DMS 273 (cell line): ENCODE measurements at regions not wholly inside any gene's neighbourhood (a gene's known extent, or its start where the extent isn't known, plus 50 kb on each side); places are given as distances from the start of the nearest gene placed in this dataset.
A peak's percentile ranks its signal among the peaks of the same experiment; 100 is the strongest.
"Not testable (repeated sequence)": the region's sequence is repeated elsewhere in the genome, so short reads cannot be mapped to it uniquely, and the experiment has no call there.

Source experiments
- DNase-seq: peaks from one replicate; lab custom pipeline; 2025; ENCODE audit not compliant: unreplicated experiment; lab: John Stamatoyannopoulos, UW

- no peak for DNase-seq
These were observed 58.0 kb upstream of the FBXO11 start for GRCh38 chr2:47964277-47964676.

- no peak for DNase-seq
These were observed 58.6 kb upstream of the FBXO11 start for GRCh38 chr2:47964722-47965434.

GRCh38 chr2:47976728-47977127 lies 70.4 kb upstream of the FBXO11 start:
- DNase-seq, result not testable (repeated sequence)

- DNase-seq, result no peak
These were observed 77.7 kb upstream of the FBXO11 start for GRCh38 chr2:47984041-47984440.

GRCh38 chr2:47990503-47990902 lies 84.2 kb upstream of the FBXO11 start:
- DNase-seq, result no peak

- DNase-seq, result no peak
These were observed 86.4 kb upstream of the FBXO11 start for GRCh38 chr2:47992671-47993070.

GRCh38 chr2:47996808-47997207 lies 90.5 kb upstream of the FBXO11 start:
- DNase-seq, result no peak

GRCh38 chr2:47999512-47999911 lies 93.2 kb upstream of the FBXO11 start:
- DNase-seq, result no peak

- no peak for DNase-seq
These were observed 95.2 kb upstream of the FBXO11 start for GRCh38 chr2:48001498-48001897.

GRCh38 chr2:48006094-48006493 lies 99.8 kb upstream of the FBXO11 start:
- no peak for DNase-seq

- DNase-seq, result no peak
These were observed 101.5 kb upstream of the FBXO11 start for GRCh38 chr2:48007699-48008268.

GRCh38 chr2:48009256-48009655 lies 103.0 kb upstream of the FBXO11 start:
- DNase-seq, result no peak

GRCh38 chr2:48015421-48015820 lies 109.1 kb upstream of the FBXO11 start:
- DNase-seq, result no peak

GRCh38 chr2:48016225-48017019 lies 110.1 kb upstream of the FBXO11 start:
- peak; percentile 42 for DNase-seq

- DNase-seq, result no peak
These were observed 110.8 kb upstream of the FBXO11 start for GRCh38 chr2:48017136-48017535.

GRCh38 chr2:48018480-48018879 lies 112.2 kb upstream of the FBXO11 start:
- DNase-seq, result no peak

- no peak for DNase-seq
These were observed 120.6 kb upstream of the FBXO11 start for GRCh38 chr2:48026865-48027264.

GRCh38 chr2:48032765-48033164 lies 126.5 kb upstream of the FBXO11 start:
- DNase-seq, result no peak

- no peak for DNase-seq
These were observed 128.0 kb upstream of the FBXO11 start for GRCh38 chr2:48034295-48034694.

GRCh38 chr2:48036312-48036711 lies 130.0 kb upstream of the FBXO11 start:
- DNase-seq, result no peak

- no peak for DNase-seq
These were observed 133.1 kb upstream of the FBXO11 start for GRCh38 chr2:48039209-48039990.
